WERI-Rb-1 (cell line): ENCODE measurements at regions not wholly inside any gene's neighbourhood (a gene's known extent, or its start where the extent isn't known, plus 50 kb on each side); places are given as distances from the start of the nearest gene placed in this dataset.

Source experiments
- DNase-seq: peaks from one replicate; pipeline ENCODE4 v3.0.0-alpha.2; 2020
- H3K27ac ChIP-seq: fragments of 250-450 bp; sonication (Bioruptor Pico); 2 replicates; pipeline ENCODE4 v1.5.1; 2020; ENCODE audit warnings: mild to moderate bottlenecking, moderate library complexity
- H3K27me3 ChIP-seq: fragments of 250-450 bp; sonication (Bioruptor Pico); 2 replicates; pipeline ENCODE4 v1.5.1; 2021; ENCODE audit warnings: mild to moderate bottlenecking, low read depth, moderate library complexity; ENCODE audit not compliant: insufficient read depth, severe bottlenecking
- H3K36me3 ChIP-seq: fragments of 250-450 bp; sonication (Bioruptor Pico); 2 replicates; pipeline ENCODE4 v1.5.1; 2020; ENCODE audit warnings: mild to moderate bottlenecking, moderate library complexity
- H3K4me3 ChIP-seq: 2 replicates; pipeline ENCODE4 v1.5.1; 2011; ENCODE audit warnings: low read depth, mild to moderate bottlenecking, control low read depth, low read length
- H3K9me3 ChIP-seq: fragments of 250-450 bp; sonication (Bioruptor Pico); 2 replicates; pipeline ENCODE4 v1.5.1; 2021; ENCODE audit warnings: mild to moderate bottlenecking, moderate library complexity; ENCODE audit not compliant: severe bottlenecking
- TF ChIP-seq, protein P1 (sequence below): IDR thresholded peaks from 2 replicates; pipeline ENCODE4 v1.5.1; 2011; ENCODE audit warnings: low read depth, mild to moderate bottlenecking, control low read depth, inconsistent platforms, low read length

DNA sequence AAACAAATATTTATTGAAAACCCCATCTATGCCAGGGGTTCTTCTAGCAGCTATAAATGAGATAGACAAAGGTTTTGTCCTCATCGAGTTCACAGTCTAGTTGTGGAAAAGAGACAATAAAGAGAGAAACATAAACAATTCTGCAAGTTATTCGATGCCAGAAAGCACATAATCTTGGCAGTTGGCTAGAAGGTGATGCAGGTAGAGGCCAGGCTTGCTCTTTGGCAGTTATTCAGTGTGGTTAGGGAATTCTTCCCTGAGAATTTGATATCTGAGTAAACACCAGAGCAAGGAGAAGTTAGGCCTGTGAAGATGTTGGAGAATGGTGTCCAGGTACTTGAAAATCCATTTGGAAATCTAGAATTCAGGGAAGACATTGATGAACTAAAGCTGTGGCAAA lies 547.4 kb downstream of the SLC4A3 start:
- TF ChIP-seq, protein P1, sequence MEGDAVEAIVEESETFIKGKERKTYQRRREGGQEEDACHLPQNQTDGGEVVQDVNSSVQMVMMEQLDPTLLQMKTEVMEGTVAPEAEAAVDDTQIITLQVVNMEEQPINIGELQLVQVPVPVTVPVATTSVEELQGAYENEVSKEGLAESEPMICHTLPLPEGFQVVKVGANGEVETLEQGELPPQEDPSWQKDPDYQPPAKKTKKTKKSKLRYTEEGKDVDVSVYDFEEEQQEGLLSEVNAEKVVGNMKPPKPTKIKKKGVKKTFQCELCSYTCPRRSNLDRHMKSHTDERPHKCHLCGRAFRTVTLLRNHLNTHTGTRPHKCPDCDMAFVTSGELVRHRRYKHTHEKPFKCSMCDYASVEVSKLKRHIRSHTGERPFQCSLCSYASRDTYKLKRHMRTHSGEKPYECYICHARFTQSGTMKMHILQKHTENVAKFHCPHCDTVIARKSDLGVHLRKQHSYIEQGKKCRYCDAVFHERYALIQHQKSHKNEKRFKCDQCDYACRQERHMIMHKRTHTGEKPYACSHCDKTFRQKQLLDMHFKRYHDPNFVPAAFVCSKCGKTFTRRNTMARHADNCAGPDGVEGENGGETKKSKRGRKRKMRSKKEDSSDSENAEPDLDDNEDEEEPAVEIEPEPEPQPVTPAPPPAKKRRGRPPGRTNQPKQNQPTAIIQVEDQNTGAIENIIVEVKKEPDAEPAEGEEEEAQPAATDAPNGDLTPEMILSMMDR: no peak
- H3K27me3 ChIP-seq: no peaks in the 10 kb centered on the region
- H3K9me3 ChIP-seq: no peaks in the 10 kb centered on the region
- no peak for DNase-seq
- no peak overlapping the region for H3K4me3 ChIP-seq
- H3K27ac ChIP-seq: no peak overlapping the region
- no peaks in the 10 kb centered on the region for H3K36me3 ChIP-seq

DNA sequence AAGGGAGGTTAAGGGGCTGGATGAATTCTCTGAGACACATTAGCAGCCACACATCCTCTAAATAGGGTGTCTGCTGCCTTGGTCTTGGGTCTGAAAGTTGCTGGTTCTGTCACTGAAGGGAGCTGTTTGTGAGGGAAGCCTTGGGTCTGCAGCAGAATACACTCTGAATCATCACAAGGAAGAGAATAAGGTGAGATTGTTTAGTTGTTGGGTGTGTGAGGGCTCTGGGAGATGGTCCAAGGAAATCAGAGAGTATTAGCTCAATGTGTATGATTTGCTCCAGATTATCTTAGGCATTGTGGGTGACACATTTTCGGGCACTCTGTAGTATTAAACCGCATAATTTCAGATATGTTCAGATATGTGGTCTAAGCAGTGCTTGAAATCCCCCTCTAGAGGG lies 548.5 kb downstream of the SLC4A3 start:
- TF ChIP-seq, protein P1: no peak
- H3K27me3 ChIP-seq: no peaks in the 10 kb centered on the region
- no peak overlapping the region for H3K4me3 ChIP-seq
- no peak for DNase-seq
- H3K9me3 ChIP-seq: no peaks in the 10 kb centered on the region
- no peak overlapping the region for H3K27ac ChIP-seq
- no peaks in the 10 kb centered on the region for H3K36me3 ChIP-seq

DNA sequence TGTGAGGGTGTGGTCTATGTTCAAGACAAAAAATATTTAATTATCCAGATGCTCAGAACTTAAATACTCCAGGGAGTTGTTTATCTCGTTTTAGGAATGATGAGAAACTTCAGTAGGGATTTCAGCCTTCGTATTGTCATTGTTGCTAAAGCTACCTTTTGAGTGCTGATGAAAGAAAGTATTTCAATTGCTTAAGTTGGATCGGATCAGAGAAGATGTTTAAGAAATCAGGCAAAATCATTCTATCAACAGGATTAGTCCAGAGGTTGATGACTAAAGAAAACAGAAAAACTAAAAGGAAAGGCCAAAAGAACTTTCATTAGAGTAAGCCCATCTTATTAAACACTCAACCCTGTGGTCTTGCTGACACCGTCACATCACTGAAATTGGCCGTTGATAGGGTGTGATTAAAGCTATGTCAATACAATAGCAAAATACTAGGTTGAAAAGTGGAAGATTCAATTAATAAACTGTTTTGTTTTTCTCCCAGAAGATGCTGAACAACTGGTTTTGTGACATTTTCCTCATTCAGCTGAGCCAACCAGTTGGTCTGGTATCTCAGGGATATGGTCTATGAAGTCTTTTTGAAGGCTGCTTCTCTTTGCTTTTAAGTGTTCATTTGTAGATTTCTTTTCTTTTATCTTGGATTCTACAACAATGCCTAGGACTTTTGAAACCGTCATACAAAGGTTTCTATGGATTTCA lies 551.7 kb downstream of the SLC4A3 start:
- DNase-seq: no peak
- TF ChIP-seq, protein P1: no peak
- no peaks in the 10 kb centered on the region for H3K9me3 ChIP-seq
- H3K4me3 ChIP-seq: no peak overlapping the region
- no peaks in the 10 kb centered on the region for H3K27me3 ChIP-seq
- H3K27ac ChIP-seq: no peak overlapping the region
- H3K36me3 ChIP-seq: no peaks in the 10 kb centered on the region

DNA sequence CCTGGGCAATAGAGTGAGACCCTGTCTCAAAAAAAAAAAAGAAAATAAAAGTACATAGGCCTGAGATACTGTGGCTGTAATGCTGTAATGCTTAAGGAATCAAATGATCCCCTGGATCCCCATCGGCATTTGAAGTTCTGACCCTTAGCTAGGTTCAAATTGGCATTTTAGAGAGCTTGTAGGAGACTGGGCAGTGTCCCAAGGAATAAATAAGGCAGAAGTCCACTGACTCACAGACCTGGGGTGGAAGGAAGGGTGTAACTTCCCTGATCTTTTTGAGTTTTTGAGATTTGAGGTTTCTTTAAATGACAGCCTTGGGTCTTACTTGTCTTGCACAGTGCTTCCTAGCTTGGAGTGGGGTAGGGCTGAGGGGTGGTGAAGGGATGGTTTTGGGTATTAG lies 553.7 kb downstream of the SLC4A3 start:
- H3K9me3 ChIP-seq: no peaks in the 10 kb centered on the region
- no peaks in the 10 kb centered on the region for H3K36me3 ChIP-seq
- no peak for DNase-seq
- H3K4me3 ChIP-seq: no peak overlapping the region
- H3K27ac ChIP-seq: no peak overlapping the region
- no peaks in the 10 kb centered on the region for H3K27me3 ChIP-seq
- TF ChIP-seq, protein P1: no peak

DNA sequence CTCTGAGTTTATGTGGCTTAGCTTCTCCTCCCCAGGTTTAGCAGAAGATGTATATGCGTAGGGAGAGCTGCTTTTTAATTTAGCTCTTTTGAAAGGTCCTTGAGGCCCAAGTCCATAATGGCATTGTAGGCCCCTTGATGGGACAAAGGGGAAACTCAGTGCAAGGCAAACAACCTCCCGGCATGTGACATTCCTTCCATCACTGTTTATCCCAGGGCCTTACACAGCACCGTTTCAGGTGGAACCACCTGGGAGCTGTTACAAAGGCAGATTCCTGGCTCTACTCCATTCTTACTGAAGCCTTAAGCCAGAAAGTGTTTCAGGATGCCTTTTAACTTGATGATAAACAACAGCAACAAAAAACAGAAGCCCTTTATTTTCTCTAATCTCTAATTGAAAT lies 555.4 kb downstream of the SLC4A3 start:
- Histone ChIP-seq H3K27ac (no peak overlapping the region), H3K36me3 (no peaks in the 10 kb centered on the region), H3K27me3 (no peaks in the 10 kb centered on the region), H3K4me3 (no peak overlapping the region), H3K9me3 (no peaks in the 10 kb centered on the region)
- no peak for DNase-seq
- TF ChIP-seq, protein P1: no peak

DNA sequence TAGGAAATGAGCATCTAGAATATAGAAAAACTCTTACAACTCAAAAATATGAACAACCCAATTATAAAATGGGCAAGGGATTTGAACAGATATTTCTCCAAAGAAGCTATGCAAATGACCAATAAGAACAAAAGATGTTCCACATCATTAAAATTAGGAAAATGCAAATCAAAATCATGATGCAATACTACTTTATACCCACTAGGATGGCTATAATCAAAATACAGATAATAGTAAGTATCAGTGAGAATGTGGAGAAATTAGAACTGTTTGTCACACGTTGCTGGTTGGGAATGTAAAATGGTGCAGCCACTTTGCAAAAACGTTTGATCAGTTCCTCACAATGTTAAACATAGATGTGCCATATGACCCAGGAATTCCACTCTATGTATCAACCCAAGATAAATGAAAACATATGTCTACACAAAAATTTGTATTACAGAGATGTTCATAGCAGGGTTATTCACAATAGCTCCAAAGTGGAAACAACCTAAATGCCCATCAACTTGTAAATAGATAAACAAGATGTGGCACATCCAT lies 558.4 kb downstream of the SLC4A3 start:
- TF ChIP-seq, protein P1: no peak
- Histone ChIP-seq H3K9me3 (no peaks in the 10 kb centered on the region), H3K27me3 (no peaks in the 10 kb centered on the region), H3K36me3 (no peaks in the 10 kb centered on the region), H3K27ac (no peak overlapping the region), H3K4me3 (no peak overlapping the region)
- DNase-seq: no peak
